MCF 10A (cell line): ENCODE measurements at regions not wholly inside any gene's neighbourhood (a gene's known extent, or its start where the extent isn't known, plus 50 kb on each side); places are given as distances from the start of the nearest gene placed in this dataset.

Source experiments
- BruUV-seq: library from RNA; stranded (reverse); fragments of 400-500 nt; replicated peaks from 2 replicates; lab custom pipeline; 2021; lab: Mats Ljungman, UMichigan
- CTCF ChIA-PET: fragments of 300-600 bp; sonication (Branson Sonifier 250); formaldehyde crosslinking; extraction: SDS; loops from one replicate; lab custom pipeline; 2021; ENCODE audit warnings: antibody characterized with exemption, inconsistent platforms; lab: Yijun Ruan, JAX
- POLR2A ChIA-PET: fragments of 300-600, 350-650 bp; sonication (Branson Sonifier 250); formaldehyde crosslinking; extraction: SDS; loops from one replicate; lab custom pipeline; 2020; ENCODE audit warnings: antibody characterized with exemption, inconsistent platforms; lab: Yijun Ruan, JAX
- DNase-seq: peaks from one replicate; pipeline ENCODE4 v3.0.0-alpha.2; 2018; ENCODE audit not compliant: unreplicated experiment
- H3K27ac Mint-ChIP-seq: one replicate; pipeline ENCODE4 v1.8.0; 2022; ENCODE audit warnings: mild to moderate bottlenecking, low read depth, mixed read lengths; ENCODE audit not compliant: unreplicated experiment
- H3K27me3 Mint-ChIP-seq: one replicate; pipeline ENCODE4 v1.8.0; 2022; ENCODE audit warnings: mixed read lengths; ENCODE audit not compliant: insufficient read depth, unreplicated experiment
- H3K36me3 Mint-ChIP-seq: one replicate; pipeline ENCODE4 v1.8.0; 2022; ENCODE audit warnings: mild to moderate bottlenecking, moderate library complexity, mixed read lengths; ENCODE audit not compliant: insufficient read depth, unreplicated experiment
- H3K4me1 Mint-ChIP-seq: one replicate; pipeline ENCODE4 v1.8.0; 2022; ENCODE audit warnings: mixed read lengths; ENCODE audit not compliant: insufficient read depth, unreplicated experiment
- H3K4me3 Mint-ChIP-seq: one replicate; pipeline ENCODE4 v1.8.0; 2022; ENCODE audit warnings: mild to moderate bottlenecking, moderate library complexity, mixed read lengths; ENCODE audit not compliant: unreplicated experiment
- H3K9me3 Mint-ChIP-seq: one replicate; pipeline ENCODE4 v1.8.0; 2022; ENCODE audit warnings: mixed read lengths; ENCODE audit not compliant: unreplicated experiment
- intact Hi-C: fragments of 100-400 bp; cut with micrococcal nuclease; formaldehyde crosslinking; loops from 2 replicates; pipeline ENCODE4 v1.14.1; 2022
- TF ChIP-seq, protein P1 (sequence below): fragments of 200-600 bp; IDR thresholded peaks from one replicate; pipeline ENCODE4 v1.8.0; 2022; ENCODE audit warnings: antibody characterized with exemption, mild to moderate bottlenecking; ENCODE audit not compliant: unreplicated experiment

DNA sequence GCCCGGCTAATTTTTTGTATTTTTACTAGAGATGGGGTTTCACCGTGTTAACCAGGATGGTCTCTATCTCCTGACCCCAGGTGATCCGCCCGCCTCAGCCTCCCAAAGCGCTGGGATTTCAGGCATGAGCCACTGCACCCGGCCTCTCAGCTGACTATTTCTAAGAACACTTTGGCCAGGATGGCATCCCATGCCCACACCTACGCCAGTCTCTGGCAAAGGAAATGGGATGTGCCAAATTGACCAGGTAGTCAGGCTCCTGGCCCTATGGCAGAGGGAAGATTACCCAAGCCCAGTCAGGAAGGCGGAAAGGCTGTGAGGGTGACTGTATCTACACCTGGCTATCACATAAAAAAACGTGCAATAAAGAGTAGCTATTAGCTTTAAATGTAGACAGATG lies 94.1 kb upstream of the DUSP5 start:
- peaks cover 6% of the 10 kb centered on the region for H3K36me3 Mint-ChIP-seq
- intact Hi-C loops = no loop called here
- CTCF ChIA-PET = interaction anchor here (0.6 to 1.6 kb wide), 4 partner anchors 28 to 101 kb away, joined by 3 to 5 read pairs (median 3); no protein-coding TSS in a partner anchor

DNA sequence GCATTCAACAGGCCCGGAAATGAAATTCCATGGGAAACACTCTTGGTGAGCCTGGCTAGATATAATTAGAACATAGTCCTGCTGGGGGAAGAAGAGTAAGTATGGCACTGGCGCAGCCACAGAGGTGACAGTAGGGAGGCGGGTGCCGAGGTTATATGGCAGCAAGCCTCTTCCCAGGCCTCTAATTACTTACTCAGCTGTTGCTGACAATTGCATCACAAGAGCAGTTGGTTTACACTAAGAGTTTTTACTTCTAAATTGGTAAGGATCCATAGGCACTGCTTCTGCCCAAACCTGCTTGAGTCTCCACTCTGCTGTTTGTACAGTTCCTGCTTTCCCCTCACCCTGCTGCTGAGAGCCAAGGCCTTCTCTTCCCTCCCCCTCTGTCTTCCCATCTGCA lies 93.3 kb upstream of the DUSP5 start:
- intact Hi-C loops = no loop called here
- Mint-ChIP-seq H3K27me3 (no peaks in the 10 kb centered on the region), H3K4me3 (no peak overlapping the region), H3K4me1 (peaks cover 38% of the 10 kb centered on the region), H3K27ac (no peak overlapping the region), H3K36me3 (peaks cover 6% of the 10 kb centered on the region), H3K9me3 (no peaks in the 10 kb centered on the region)
- TF ChIP-seq, protein P1, sequence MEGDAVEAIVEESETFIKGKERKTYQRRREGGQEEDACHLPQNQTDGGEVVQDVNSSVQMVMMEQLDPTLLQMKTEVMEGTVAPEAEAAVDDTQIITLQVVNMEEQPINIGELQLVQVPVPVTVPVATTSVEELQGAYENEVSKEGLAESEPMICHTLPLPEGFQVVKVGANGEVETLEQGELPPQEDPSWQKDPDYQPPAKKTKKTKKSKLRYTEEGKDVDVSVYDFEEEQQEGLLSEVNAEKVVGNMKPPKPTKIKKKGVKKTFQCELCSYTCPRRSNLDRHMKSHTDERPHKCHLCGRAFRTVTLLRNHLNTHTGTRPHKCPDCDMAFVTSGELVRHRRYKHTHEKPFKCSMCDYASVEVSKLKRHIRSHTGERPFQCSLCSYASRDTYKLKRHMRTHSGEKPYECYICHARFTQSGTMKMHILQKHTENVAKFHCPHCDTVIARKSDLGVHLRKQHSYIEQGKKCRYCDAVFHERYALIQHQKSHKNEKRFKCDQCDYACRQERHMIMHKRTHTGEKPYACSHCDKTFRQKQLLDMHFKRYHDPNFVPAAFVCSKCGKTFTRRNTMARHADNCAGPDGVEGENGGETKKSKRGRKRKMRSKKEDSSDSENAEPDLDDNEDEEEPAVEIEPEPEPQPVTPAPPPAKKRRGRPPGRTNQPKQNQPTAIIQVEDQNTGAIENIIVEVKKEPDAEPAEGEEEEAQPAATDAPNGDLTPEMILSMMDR = no peak
- ChIA-PET CTCF (interaction anchor here (1.6 kb wide), 1 partner anchor 95 kb away, joined by 5 read pairs; no protein-coding TSS in a partner anchor), POLR2A (interaction anchor here (0.5 to 0.6 kb wide), 2 partner anchors 23 to 59 kb away, joined by 3 to 4 read pairs; no protein-coding TSS in a partner anchor)
- no peak for DNase-seq
- no TSS peak for BruUV-seq

More for the DNA sequence above, 94.1 kb upstream of the DUSP5 start:
- H3K27ac Mint-ChIP-seq = peak overlapping the region; percentile 73
- no peaks in the 10 kb centered on the region for H3K9me3 Mint-ChIP-seq
- H3K4me3 Mint-ChIP-seq = no peak overlapping the region
- TF ChIP-seq, protein P1 = no peak
- no peaks in the 10 kb centered on the region for H3K27me3 Mint-ChIP-seq
- BruUV-seq = no TSS peak
- DNase-seq = no peak
- POLR2A ChIA-PET = interaction anchor here (0.5 to 0.7 kb wide), 2 partner anchors 58 to 434 kb away, joined by 3 to 4 read pairs; no protein-coding TSS in a partner anchor
- peaks cover 38% of the 10 kb centered on the region for H3K4me1 Mint-ChIP-seq

DNA sequence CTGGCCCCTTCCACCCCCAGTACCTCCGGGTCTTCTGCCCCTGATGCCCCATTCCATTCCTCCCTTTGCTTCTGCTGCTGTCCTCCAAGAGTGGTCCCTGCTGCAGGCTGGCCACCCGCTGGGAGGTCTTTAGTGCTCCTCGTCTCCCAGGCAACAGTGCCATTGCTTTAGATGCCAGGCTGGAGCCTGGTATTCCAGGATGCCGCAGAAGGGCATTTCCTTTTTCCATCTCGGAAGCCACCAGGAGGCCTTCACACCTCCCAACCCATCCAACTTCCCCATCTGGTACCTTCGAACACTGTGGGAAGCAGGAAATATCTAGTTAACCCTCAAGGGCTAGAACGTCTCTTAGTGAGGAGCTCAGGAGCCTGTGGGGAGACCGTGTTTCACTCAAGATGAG lies 92.9 kb upstream of the DUSP5 start:
- Mint-ChIP-seq H3K36me3 (peaks cover 6% of the 10 kb centered on the region), H3K4me1 (peaks cover 36% of the 10 kb centered on the region), H3K4me3 (no peak overlapping the region), H3K27me3 (no peaks in the 10 kb centered on the region), H3K27ac (no peak overlapping the region), H3K9me3 (no peaks in the 10 kb centered on the region)
- DNase-seq = no peak
- intact Hi-C loops = no loop called here
- no TSS peak for BruUV-seq
- TF ChIP-seq, protein P1 = no peak
- ChIA-PET CTCF (interaction anchor here (1.5 kb wide), 1 partner anchor 50 kb away, joined by 6 read pairs; no protein-coding TSS in a partner anchor), POLR2A (interaction anchor here (0.6 to 1.1 kb wide), 2 partner anchors 12 to 23 kb away, joined by 3 read pairs; no protein-coding TSS in a partner anchor)

DNA sequence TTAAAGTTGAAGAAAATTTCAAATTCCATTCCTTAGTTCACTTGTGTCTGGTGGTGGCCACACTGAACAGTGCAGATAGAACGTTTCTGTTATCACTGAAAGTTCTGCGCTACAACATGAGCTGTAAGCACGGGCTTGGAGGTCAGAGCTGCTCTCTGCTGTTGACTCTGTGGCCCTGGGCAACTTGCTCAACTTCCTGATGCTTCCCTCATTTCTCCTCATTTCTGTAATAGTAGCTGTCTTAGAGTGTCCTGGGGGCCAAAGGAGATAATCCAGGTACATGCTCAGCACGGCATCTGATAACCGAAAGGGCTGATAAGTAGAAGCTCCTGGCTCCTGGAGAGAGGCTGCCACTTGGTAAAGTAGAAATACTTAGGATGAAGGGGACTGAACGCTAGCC lies 92.3 kb upstream of the DUSP5 start:
- Mint-ChIP-seq H3K27me3 (no peaks in the 10 kb centered on the region), H3K36me3 (peaks cover 6% of the 10 kb centered on the region), H3K27ac (no peak overlapping the region), H3K4me1 (peaks cover 38% of the 10 kb centered on the region), H3K9me3 (no peaks in the 10 kb centered on the region), H3K4me3 (no peak overlapping the region)
- no peak for DNase-seq
- intact Hi-C loops = no loop called here
- CTCF ChIA-PET = interaction anchor here (1.5 kb wide), 1 partner anchor 50 kb away, joined by 6 read pairs; no protein-coding TSS in a partner anchor
- BruUV-seq = no TSS peak
- POLR2A ChIA-PET = interaction anchor here (1.1 to 4.4 kb wide), 3 partner anchors 11 to 94 kb away, joined by 3 to 17 read pairs (median 5); no protein-coding TSS in a partner anchor
- TF ChIP-seq, protein P1 = no peak
